RWPE1 (cell line): ENCODE measurements at regions not wholly inside any gene's neighbourhood (a gene's known extent, or its start where the extent isn't known, plus 50 kb on each side); places are given as distances from the start of the nearest gene placed in this dataset.

Source experiments
- CTCF ChIA-PET: fragments of 350-600 bp; sonication (Branson Sonifier 250); formaldehyde crosslinking; extraction: SDS; loops from one replicate; lab custom pipeline; 2021; lab: Yijun Ruan, JAX
- POLR2A ChIA-PET: fragments of 400-600 bp; formaldehyde crosslinking; extraction: SDS; loops from one replicate; lab custom pipeline; 2020; ENCODE audit warnings: antibody characterized with exemption; ENCODE audit not compliant: low non-redundant PET; lab: Yijun Ruan, JAX
- DNase-seq: peaks from one replicate; pipeline ENCODE4 v3.0.0; 2012; ENCODE audit warnings: low spot score
- H3K27ac ChIP-seq: fragments of 450-650 bp; 2 replicates; pipeline ENCODE4 v1.5.1; 2017
- CTCF ChIP-seq: fragments of 450-650 bp; conservative IDR thresholded peaks from 2 replicates; pipeline ENCODE4 v1.5.1; 2017; ENCODE audit warnings: low read depth, mild to moderate bottlenecking

DNA sequence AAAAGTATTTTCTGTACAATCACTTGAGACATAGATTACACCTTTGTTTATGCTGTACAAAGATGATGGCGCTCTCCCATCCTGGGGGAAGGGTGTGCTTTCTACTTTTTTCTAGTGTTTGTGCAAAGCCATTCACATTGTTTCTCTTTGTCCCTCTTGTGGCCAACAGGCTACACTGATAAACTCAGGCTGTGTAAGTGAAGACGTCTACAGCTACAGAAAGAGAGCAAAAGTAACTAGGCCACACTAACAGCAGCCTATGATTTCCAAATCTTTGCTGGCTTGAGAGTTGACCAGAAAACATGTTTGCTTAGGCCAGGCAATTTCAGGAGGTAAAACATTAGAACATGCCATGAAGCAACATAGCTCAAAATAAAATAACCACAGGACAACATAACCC, 75.1 kb downstream of the FOXB1 start:
- CTCF ChIA-PET = interaction anchor here (0.6 to 0.7 kb wide), 3 partner anchors 48 to 1179 kb away, joined by 3 to 4 read pairs (median 3); no protein-coding TSS in a partner anchor
- no peak for TF ChIP-seq CTCF
- DNase-seq = no peak
- POLR2A ChIA-PET = no interaction called here
- H3K27ac ChIP-seq = no peak overlapping the region

GRCh38 chr15:60081976-60082375, 77.9 kb downstream of the FOXB1 start:
- no peak for DNase-seq
- H3K27ac ChIP-seq = no peak overlapping the region
- POLR2A ChIA-PET = no interaction called here
- TF ChIP-seq CTCF = no peak
- CTCF ChIA-PET = no interaction called here

DNA sequence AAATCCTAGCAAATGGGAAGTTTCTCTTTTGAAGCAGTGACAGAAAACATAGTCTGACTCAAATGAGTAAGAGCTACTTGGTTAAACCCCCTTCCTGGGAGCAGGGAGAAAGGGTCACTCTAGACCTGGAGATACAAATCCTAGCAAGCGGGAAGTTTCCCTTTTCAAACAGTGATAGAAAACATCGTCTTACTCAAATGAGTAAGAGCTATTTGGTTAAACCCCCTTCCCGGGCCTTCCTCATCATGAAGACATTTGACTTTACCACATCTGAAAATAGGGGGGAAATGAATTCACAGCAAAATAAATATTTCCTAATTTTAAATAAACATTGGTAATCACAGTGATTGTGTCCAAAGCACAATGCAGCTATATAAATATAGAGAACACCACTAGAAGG, 79.2 kb downstream of the FOXB1 start:
- DNase-seq = no peak
- CTCF ChIA-PET = interaction anchor here (0.7 kb wide), 1 partner anchor 205 kb away, joined by 5 read pairs; no protein-coding TSS in a partner anchor
- no peak for TF ChIP-seq CTCF
- POLR2A ChIA-PET = no interaction called here
- H3K27ac ChIP-seq = no peak overlapping the region

DNA sequence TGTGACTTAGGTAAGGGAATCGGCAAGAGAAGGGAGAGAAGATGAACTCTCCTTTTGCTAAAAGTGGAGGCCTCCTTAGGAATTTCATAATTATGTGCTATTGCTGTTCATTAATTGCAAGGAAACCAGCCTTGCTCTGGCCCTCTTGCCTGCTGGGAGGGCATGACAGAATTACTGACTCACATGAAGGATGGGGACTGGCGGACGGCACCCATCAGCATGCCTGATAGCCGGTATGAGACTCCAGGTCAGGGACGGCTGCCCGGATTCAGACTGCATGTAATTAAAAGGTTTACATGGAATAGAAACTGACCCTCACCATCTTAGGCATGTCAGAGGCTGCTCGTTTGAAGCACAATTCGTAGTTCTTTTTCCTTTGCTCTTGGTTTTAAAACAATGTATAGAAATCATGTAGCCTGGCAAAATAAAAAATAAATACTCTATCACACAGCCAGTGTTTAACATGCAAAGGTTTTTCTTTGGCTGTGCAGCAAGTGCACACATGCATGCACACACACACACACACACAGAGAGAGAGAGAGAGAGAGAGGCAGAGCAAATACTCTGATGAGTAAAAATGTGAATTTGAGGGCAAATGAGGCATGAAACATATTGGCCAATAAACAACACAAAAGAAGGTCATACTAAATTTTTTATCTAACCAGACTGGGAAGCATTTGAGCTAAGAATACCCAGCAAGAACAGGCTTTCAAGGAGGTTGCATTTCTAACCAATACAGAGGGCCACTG, 82.7 kb downstream of the FOXB1 start:
- CTCF ChIA-PET = no interaction called here
- TF ChIP-seq CTCF = no peak
- DNase-seq = no peak
- no peak overlapping the region for H3K27ac ChIP-seq
- POLR2A ChIA-PET = no interaction called here

DNA sequence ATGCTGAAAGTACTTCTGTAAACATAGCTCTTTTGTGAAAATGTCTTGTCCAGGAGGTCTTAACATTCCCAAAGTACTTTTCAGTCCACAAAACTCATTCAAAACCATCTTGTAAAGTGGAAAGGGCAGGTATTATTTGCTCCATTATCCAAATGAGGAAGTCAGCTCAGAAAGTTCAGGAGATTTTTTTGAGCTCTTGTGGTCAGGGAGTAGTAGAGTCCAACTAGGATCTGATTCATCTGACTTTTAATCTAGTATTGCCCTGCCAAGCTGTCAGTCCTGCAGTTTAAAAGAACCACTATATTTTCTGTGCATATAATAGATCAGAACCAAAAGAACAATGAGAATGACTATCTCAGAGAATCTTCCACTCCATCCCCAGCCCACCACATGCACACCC, 83.5 kb downstream of the FOXB1 start:
- DNase-seq = no peak
- H3K27ac ChIP-seq = no peak overlapping the region
- POLR2A ChIA-PET = interaction anchor here (0.7 kb wide), 1 partner anchor 10 kb away, joined by 3 read pairs; no protein-coding TSS in a partner anchor
- no peak for TF ChIP-seq CTCF
- CTCF ChIA-PET = no interaction called here

GRCh38 chr15:60090747-60091146, 86.6 kb downstream of the FOXB1 start:
- no peak for TF ChIP-seq CTCF
- peak overlapping the region; percentile 79 for H3K27ac ChIP-seq
- POLR2A ChIA-PET = no interaction called here
- CTCF ChIA-PET = interaction anchor here (0.6 to 1.5 kb wide), 3 partner anchors 167 to 268 kb away, joined by 3 to 6 read pairs (median 4); no protein-coding TSS in a partner anchor
- peak; percentile 16 for DNase-seq
